HG02588 (cell line): ENCODE measurements at regions not wholly inside any gene's neighbourhood (a gene's known extent, or its start where the extent isn't known, plus 50 kb on each side); places are given as distances from the start of the nearest gene placed in this dataset.
"Not testable (repeated sequence)": the region's sequence is repeated elsewhere in the genome, so short reads cannot be mapped to it uniquely, and the experiment has no call there.

Experiments
- ATAC-seq: cut with Tn5 transposase; IDR thresholded peaks from one replicate; pipeline ENCODE4 v1.9.1; 2021; ENCODE audit warnings: mild to moderate bottlenecking, moderate library complexity; ENCODE audit not compliant: unreplicated experiment

DNA sequence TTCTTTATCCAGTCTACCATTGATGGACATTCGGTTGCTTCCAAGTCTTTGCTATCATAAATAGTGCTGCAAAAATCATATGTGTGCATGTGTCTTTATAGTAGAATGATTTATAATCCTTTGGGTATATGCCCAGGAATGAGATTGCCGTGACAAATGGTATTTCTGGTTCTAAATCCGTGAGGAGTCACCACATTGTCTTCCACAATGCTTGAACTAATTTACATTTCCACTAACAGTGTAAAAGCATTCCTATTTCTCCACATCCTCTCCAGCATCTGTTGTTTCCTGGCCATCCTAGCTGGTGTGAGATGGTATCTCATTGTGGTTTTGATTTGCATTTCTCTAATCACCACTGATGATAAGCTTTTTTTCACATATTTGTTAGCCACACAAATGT, 406.1 kb upstream of the NDST4 start:
- not testable (repeated sequence) for ATAC-seq

- peak; percentile 98 for ATAC-seq
Observed at GRCh38 chr4:115515772-115516171, 402.4 kb upstream of the NDST4 start.

DNA sequence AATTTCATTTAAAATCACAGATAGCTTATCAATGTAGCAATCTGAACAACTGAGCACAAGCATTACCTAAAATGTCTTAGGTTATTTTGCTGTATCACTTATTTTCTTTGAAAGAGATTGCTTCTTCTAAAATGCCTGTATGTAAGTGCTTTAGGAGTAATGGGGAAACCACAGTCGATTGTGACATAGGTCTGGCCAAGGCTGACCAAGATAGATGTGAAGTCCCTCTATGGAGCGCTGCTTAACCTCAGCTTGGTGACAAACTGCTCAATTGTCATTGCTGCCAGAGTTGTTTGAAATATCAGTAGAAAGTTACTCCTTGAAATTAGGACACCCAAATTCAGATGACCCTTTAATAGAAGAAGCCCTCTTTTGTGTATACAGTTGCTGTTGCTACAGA, 401.9 kb upstream of the NDST4 start:
- ATAC-seq, result peak; percentile 22

GRCh38 chr4:115514675-115515074, 401.3 kb upstream of the NDST4 start:
- no peak for ATAC-seq

- ATAC-seq, result no peak
Observed at GRCh38 chr4:115505326-115505725, 391.9 kb upstream of the NDST4 start.

DNA sequence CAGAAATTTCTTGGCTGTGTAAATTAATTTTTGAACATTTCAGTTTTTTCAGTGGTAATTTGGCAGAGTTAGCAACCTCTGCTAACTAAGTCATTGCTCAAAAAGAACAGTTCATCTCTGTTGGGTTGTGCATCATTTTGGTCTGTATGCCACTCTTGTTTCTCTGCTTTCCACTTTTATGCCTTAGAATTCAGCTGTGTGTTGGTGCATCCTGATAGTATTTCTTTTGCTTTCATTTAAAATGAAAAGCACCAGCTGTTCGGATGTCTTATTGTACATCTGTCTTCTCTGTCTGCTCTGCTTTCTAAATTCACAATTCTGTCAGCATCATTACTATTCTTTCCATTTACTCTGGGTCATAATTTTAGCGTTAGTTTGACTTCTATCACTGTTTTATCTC, 388.2 kb upstream of the NDST4 start:
- ATAC-seq, result no peak

DNA sequence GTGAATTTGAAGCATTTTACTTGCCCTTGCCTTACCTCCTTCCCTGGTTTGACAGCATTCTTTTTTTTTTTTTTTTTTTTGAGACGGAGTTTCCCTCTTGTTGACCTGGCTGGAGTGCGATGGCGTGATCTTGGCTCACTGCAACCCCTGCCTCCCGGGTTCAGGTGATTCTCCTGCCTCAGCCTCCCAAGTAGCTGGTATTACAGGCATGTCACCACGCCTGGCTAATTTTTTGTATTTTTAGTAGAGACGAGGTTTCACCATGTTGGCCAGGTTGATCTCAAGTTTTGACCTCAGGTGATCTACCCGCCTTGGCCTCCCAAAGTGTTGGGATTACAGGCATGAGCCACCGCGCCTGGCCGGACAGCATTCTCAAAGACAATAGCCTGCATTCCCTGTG, 380.4 kb upstream of the NDST4 start:
- ATAC-seq, result not testable (repeated sequence)

DNA sequence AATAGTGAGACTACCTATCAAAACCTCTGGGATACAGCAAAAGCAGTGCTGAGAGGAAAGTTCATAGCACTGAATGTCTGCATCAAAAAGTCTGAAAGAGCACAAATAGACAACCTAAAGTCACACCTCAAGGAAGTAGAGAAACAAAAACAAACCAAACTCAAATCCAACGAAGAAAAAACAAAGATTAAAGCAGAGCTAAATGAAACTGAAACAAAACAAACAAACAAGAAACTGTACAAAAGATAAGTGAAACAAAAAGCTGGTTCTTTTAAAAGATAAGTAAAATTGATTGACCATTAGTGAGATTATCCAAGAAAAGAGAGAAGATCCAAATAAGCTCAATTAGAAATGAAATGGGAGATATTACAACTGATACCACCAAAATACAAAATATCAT, 378.3 kb upstream of the NDST4 start:
- ATAC-seq, result no peak

- ATAC-seq, result no peak
Observed at GRCh38 chr4:115489279-115489678, 375.9 kb upstream of the NDST4 start.

DNA sequence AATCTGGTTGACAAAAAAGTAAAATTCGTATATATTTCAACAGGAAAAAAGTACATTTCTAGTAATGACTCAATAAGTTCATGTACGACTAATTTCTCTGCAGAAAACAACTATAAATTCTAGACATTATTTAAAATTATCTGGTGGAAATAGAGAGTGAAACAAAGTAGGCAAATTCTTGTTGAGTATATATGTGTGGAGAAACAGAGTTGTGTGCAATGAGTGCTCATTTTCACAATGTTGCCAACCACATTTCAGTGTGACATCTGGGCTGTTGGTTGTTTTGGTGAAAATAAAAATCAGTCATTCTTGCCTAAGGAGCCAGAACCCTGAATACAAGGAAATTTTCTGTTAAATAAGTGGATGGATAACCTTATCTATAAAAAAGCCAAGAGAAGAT, 372.0 kb upstream of the NDST4 start:
- ATAC-seq, result no peak

- no peak for ATAC-seq
Observed at GRCh38 chr4:115484479-115484878, 371.1 kb upstream of the NDST4 start.

DNA sequence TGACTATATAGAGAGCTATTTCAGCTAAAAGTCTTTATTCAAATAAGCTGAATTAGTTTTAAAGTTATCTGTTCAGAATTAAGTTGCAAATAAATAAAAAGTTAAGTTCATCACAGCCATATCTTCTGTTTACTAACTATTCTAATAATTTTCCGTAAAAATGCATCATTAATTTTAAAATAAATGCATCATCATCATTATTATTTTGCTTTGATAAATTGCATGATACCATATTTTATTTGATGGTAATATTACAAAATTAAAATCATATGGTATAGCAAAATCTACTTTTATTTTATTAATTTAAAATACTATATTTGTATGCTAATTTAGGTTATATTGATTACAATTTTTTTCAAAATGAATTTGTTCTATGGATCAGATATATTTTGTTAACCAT, 357.3 kb upstream of the NDST4 start:
- no peak for ATAC-seq

- not testable (repeated sequence) for ATAC-seq
Observed at GRCh38 chr4:115459301-115459700, 345.9 kb upstream of the NDST4 start.

DNA sequence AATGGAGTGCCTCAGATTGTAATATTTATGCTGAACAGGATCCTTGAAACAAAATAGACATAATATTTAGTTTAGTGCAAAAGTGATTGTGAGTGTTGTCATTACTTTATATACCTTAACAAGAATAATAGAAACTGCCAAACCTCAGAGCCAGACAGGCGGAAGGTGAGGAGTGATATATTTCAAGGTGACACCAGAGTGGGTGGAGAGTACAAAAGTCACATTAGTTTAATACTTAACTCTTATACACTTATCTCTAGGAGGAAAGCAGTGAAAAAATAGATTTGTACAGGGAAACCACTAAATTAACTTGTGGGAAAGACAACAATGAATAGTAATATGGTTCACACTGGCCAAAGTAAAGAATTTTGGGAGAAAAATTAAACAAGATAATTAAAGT, 342.8 kb upstream of the NDST4 start:
- no peak for ATAC-seq

DNA sequence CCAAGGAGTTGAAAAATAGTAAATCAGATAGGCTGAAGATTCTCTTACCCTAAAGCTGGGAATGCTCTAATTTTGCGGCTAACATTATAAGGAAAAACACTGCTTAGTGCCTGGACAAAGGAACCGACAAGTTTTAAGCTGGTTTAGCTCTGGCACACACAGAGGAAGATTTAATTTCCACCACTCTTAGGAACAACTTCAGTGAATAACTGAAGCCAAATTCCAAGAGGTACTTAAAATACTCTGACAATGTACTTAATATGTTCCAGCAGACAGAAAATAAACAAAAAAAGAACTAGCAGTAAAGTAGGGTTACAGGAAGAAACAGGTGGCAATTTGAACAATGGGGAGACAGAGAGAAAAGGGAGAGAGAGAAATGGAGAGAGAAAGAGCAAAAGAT, 340.8 kb upstream of the NDST4 start:
- ATAC-seq, result no peak

- no peak for ATAC-seq
Observed at GRCh38 chr4:115453416-115453815, 340.0 kb upstream of the NDST4 start.

GRCh38 chr4:115452229-115452628, 338.8 kb upstream of the NDST4 start:
- not testable (repeated sequence) for ATAC-seq

- no peak for ATAC-seq
Observed at GRCh38 chr4:115437739-115438138, 324.3 kb upstream of the NDST4 start.

GRCh38 chr4:115433491-115433890, 320.1 kb upstream of the NDST4 start:
- no peak for ATAC-seq

DNA sequence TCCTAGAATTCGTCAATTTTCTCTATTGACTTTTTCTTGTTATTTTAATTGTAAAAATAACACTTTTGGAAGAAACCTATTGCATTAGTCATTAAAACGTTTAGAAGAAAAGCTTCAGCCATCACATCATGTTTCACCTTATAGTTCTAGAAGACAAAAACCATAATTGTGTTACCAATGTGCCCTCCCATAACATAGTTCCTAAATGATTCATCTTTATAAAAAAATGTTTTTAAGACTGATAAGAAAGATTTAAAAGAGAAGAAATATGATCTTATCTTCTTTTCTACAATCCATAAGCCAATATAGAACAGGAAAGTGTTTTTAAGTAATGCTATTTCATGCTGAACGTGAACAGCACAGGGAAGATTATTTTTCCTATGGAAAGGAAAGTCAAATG, 316.6 kb upstream of the NDST4 start:
- ATAC-seq, result no peak

DNA sequence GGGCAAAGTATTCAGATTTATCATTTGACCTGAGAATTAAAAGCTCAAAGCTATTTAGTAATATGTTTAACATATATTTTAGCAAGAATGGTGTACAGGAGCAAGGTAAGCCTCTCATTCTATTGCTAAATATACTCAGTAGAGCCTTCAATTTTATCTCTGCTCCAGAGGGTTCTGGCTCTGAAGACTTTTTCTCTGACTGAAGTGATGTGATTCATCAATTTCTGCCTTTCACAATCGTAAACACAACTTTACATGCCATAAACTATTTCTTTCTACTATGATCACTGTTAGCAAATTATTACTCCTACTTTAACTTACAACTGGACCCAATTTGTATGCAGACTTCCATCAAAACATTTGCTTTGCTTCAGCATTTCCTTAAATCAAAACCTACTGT, 315.0 kb upstream of the NDST4 start:
- no peak for ATAC-seq

DNA sequence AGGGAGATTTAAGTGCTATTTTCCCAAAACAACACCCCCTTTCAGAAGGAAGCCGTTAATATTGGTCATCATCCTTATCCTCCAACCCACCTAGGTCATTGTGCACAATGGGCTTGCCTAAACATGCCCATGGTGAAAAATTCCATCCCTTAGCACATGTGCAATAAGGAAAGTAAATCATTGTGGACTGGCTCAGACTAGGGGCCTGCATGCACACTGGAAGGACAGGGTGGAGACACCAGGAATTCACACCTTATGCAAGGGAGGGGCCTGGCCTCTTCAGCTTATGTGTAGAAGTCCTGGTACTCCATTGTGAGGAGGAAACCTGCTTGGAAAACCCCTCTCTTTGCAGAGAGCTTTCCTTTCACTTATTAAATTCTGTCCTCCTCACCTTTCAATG, 311.4 kb upstream of the NDST4 start:
- ATAC-seq, result no peak

GRCh38 chr4:115418635-115419396, 305.4 kb upstream of the NDST4 start:
- ATAC-seq, result no peak
